IMR-90 (cell line): ENCODE measurements at regions not wholly inside any gene's neighbourhood (a gene's known extent, or its start where the extent isn't known, plus 50 kb on each side); places are given as distances from the start of the nearest gene placed in this dataset.

Source experiments
- CEBPB ChIP-seq: IDR thresholded peaks from 2 replicates; pipeline ENCODE4 v1.6.1; 2012; ENCODE audit warnings: low read depth, low read length, improper control_type of control experiment
- CTCF ChIP-seq: conservative IDR thresholded peaks from 2 replicates; pipeline ENCODE4 v1.5.1; 2012; ENCODE audit warnings: mild to moderate bottlenecking, low read depth, low read length, improper control_type of control experiment
- MAFK ChIP-seq: IDR thresholded peaks from 2 replicates; pipeline ENCODE4 v1.6.1; 2012; ENCODE audit warnings: low read depth, low read length, improper control_type of control experiment
- MXI1 ChIP-seq: IDR thresholded peaks from 2 replicates; pipeline ENCODE4 v1.6.1; 2012; ENCODE audit warnings: low read depth, mild to moderate bottlenecking, low read length, moderate library complexity, borderline replicate concordance
- NFE2L2 ChIP-seq: fragments of 150-350 bp; IDR thresholded peaks from 2 replicates; pipeline ENCODE4 v1.6.1; 2016; ENCODE audit warnings: low read depth, mild to moderate bottlenecking, low read length
- POLR2A ChIP-seq: IDR thresholded peaks from 2 replicates; pipeline ENCODE4 v1.6.1; 2012; ENCODE audit warnings: mild to moderate bottlenecking, low read depth, low read length
- RAD21 ChIP-seq: IDR thresholded peaks from 2 replicates; pipeline ENCODE4 v1.6.1; 2012; ENCODE audit warnings: low read length, improper control_type of control experiment
- TF ChIP-seq, protein P1 (sequence below): fragments of 150-350 bp; IDR thresholded peaks from 2 replicates; pipeline ENCODE4 v1.6.1; 2017; ENCODE audit warnings: mild to moderate bottlenecking, antibody characterized with exemption, low read length, low read depth

DNA sequence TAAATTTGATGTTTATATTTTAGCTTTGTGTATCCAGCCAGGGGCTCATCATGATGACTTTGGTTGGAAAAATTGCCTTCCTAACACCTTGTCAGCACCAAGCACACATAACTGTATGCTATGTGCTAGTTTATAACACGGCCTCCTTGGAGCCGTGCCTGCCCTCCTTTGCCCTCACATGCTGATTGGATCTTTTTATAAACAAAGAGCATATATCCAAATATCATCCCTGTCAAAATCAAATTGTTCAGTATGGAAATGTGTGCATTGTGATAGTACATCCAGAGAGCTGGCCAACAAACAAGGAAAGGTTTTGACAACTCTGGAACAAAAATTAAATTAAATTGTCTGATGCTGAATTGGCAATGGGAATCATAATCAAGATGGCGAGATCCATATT lies 241.5 kb downstream of the DCDC2C start:
- TF ChIP-seq CTCF (no peak), POLR2A (no peak), MXI1 (no peak), NFE2L2 (no peak), RAD21 (no peak), CEBPB (no peak), MAFK (no peak)
- TF ChIP-seq, protein P1, sequence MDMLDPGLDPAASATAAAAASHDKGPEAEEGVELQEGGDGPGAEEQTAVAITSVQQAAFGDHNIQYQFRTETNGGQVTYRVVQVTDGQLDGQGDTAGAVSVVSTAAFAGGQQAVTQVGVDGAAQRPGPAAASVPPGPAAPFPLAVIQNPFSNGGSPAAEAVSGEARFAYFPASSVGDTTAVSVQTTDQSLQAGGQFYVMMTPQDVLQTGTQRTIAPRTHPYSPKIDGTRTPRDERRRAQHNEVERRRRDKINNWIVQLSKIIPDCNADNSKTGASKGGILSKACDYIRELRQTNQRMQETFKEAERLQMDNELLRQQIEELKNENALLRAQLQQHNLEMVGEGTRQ: no peak
